HepG2 (cell line): ENCODE measurements at regions not wholly inside any gene's neighbourhood (a gene's known extent, or its start where the extent isn't known, plus 50 kb on each side); places are given as distances from the start of the nearest gene placed in this dataset.

Experiments used
- ATAC-seq: fragments of 200-7000 bp; cut with Tn5 transposase; 3 replicates; pipeline ENCODE4 v1.9.1; 2020; ENCODE audit warnings: mild to moderate bottlenecking, moderate library complexity
- BruUV-seq: library from RNA; stranded (reverse); fragments of 400-500 nt; replicated peaks from 2 replicates; lab custom pipeline; 2021; lab: Mats Ljungman, UMichigan
- CTCF ChIA-PET: fragments of 300-600 bp; formaldehyde crosslinking; extraction: SDS; loops from one replicate; lab custom pipeline; 2021; ENCODE audit warnings: low total read pairs, inconsistent platforms, low intra/inter-chr PET ratio; lab: Yijun Ruan, JAX
- POLR2A ChIA-PET: fragments of 350-600 bp; sonication (Branson Sonifier 250); formaldehyde crosslinking; loops from one replicate; lab custom pipeline; 2020; ENCODE audit warnings: antibody characterized with exemption, inconsistent platforms; lab: Yijun Ruan, JAX
- DNase-seq: peaks from one replicate; pipeline ENCODE4 v3.0.0-alpha.2; 2015; ENCODE audit warnings: low spot score
- FAIRE-seq: peaks from 3 replicates; lab custom pipeline; 2011; peaks lifted over from hg19 to GRCh38; lab: Jason Lieb, UNC
- H2AFZ ChIP-seq: one replicate; pipeline ENCODE4 v1.6.1; 2011; ENCODE audit warnings: low read length, inconsistent platforms
- H3K27ac ChIP-seq: fragments of 300-600 bp; 3 replicates; pipeline ENCODE4 v1.8.0; 2011; ENCODE audit warnings: mixed run types, mild to moderate bottlenecking, mixed read lengths, low read length, inconsistent platforms; ENCODE audit not compliant: insufficient read depth; ENCODE audit errors: extremely low read length
- H3K27me3 ChIP-seq, 2 experiments: fragments of 200-600 bp in 1 of 2; 2 replicates in 1 of 2; 3 replicates in 1 of 2; pipeline versions ENCODE4 v1.6.0 to v1.8.0; 2011; ENCODE audit warnings: low read length in 2 of 2, mild to moderate bottlenecking in 2 of 2, moderate library complexity in 2 of 2, inconsistent platforms in 1 of 2; ENCODE audit not compliant: insufficient read depth in 2 of 2, control insufficient read depth in 1 of 2
- H3K36me3 ChIP-seq, 2 experiments: fragments of 200-600 bp in 1 of 2; replicated peaks in 1 of 2; 2 replicates in 1 of 2; 3 replicates in 1 of 2; pipeline versions ENCODE4 v1.5.1 to v1.8.0; 2011; ENCODE audit warnings: low read length in 2 of 2, inconsistent platforms in 1 of 2; ENCODE audit not compliant: insufficient read depth in 2 of 2, control insufficient read depth in 1 of 2
- H3K4me1 ChIP-seq: 2 replicates; pipeline ENCODE4 v1.5.1; 2012; ENCODE audit warnings: low read length, inconsistent platforms; ENCODE audit not compliant: insufficient read depth
- H3K4me2 ChIP-seq: 2 replicates; pipeline ENCODE4 v1.6.0; 2011; ENCODE audit warnings: low read depth, low read length, inconsistent platforms
- H3K4me3 ChIP-seq, 3 experiments: fragments of 200-600 bp in 1 of 3; sonication (generic), shearing (Covaris generic) in 1 of 3; replicated peaks in 1 of 3; 2 replicates each; pipeline ENCODE4 v1.5.1; 2011 to 2016; ENCODE audit warnings: low read length in 3 of 3, inconsistent platforms in 2 of 3, low read depth in 2 of 3, mild to moderate bottlenecking in 2 of 3, control low read depth in 1 of 3, mixed read lengths in 1 of 3; ENCODE audit not compliant: insufficient read depth in 1 of 3
- H3K79me2 ChIP-seq: one replicate; pipeline ENCODE4 v1.6.1; 2011; ENCODE audit warnings: low read length, inconsistent platforms; ENCODE audit not compliant: insufficient read depth
- H3K9ac ChIP-seq: 2 replicates; pipeline ENCODE4 v1.6.0; 2011; ENCODE audit warnings: mild to moderate bottlenecking, low read depth, low read length, inconsistent platforms; ENCODE audit not compliant: insufficient read depth
- H3K9me3 ChIP-seq: 2 replicates; pipeline ENCODE4 v1.5.1; 2012; ENCODE audit warnings: mild to moderate bottlenecking, low read length
- H4K20me1 ChIP-seq: 2 replicates; pipeline ENCODE4 v1.6.0; 2011; ENCODE audit warnings: inconsistent platforms, mild to moderate bottlenecking, low read length, moderate library complexity; ENCODE audit not compliant: insufficient read depth
- ADNP ChIP-seq: sonication (generic); formaldehyde crosslinking; IDR thresholded peaks from 2 replicates; pipeline ENCODE4 v1.4.0; 2020; ENCODE audit warnings: missing genetic modification reagents
- AHDC1 ChIP-seq: sonication (generic); formaldehyde crosslinking; IDR thresholded peaks from 2 replicates; pipeline ENCODE4 v1.5.1; 2020; ENCODE audit warnings: mild to moderate bottlenecking, missing genetic modification reagents, borderline replicate concordance
- ATF3 ChIP-seq: sonication (generic); formaldehyde crosslinking; IDR thresholded peaks from 2 replicates; pipeline ENCODE4 v1.4.0; 2020; ENCODE audit warnings: missing genetic modification reagents
- HMG20A ChIP-seq: IDR thresholded peaks from 2 replicates; pipeline ENCODE4 v1.6.1; 2016; ENCODE audit warnings: borderline replicate concordance
- MIER2 ChIP-seq: IDR thresholded peaks from 2 replicates; pipeline ENCODE4 v1.6.1; 2016; ENCODE audit warnings: missing biosample characterization, missing genetic modification reagents
- MYC ChIP-seq: sonication (generic); formaldehyde crosslinking; IDR thresholded peaks from 2 replicates; pipeline ENCODE4 v1.9.0; 2021; ENCODE audit warnings: missing genetic modification reagents, borderline replicate concordance
- NFYB ChIP-seq: sonication (generic); formaldehyde crosslinking; IDR thresholded peaks from 2 replicates; pipeline ENCODE4 v1.4.0; 2020; ENCODE audit warnings: missing genetic modification reagents
- POLR2AphosphoS5 ChIP-seq: IDR thresholded peaks from 2 replicates; pipeline ENCODE4 v1.6.1; 2012; ENCODE audit warnings: low read depth, low read length
- SMC3 ChIP-seq: IDR thresholded peaks from 2 replicates; pipeline ENCODE4 v1.6.1; 2011; ENCODE audit warnings: low read length, improper control_type of control experiment
- SOX5 ChIP-seq: IDR thresholded peaks from 2 replicates; pipeline ENCODE4 v1.6.1; 2016; ENCODE audit warnings: borderline replicate concordance
- SP2 ChIP-seq: sonication (generic); formaldehyde crosslinking; IDR thresholded peaks from 2 replicates; pipeline ENCODE4 v1.5.1; 2020; ENCODE audit warnings: mild to moderate bottlenecking, missing genetic modification reagents
- WGBS: methylation state at CpG from one replicate; pipeline ENCODE4 v1.1.6; 2017; ENCODE audit warnings: low lambda C conversion rate; 5-methylcytosine and 5-hydroxymethylcytosine counted together
- in situ Hi-C: cut with HindIII; loops from 2 replicates; pipeline ENCODE4 v1.10.0; 2017; ENCODE audit warnings: low pct_unique_long_range_greater_than_20kb; ENCODE audit not compliant: extremely low pct_ligation_motif_present
- intact Hi-C: fragments of 100-400 bp; cut with micrococcal nuclease; formaldehyde crosslinking; loops from one replicate; pipeline ENCODE4 v1.10.0; 2022; ENCODE audit not compliant: unreplicated experiment

DNA sequence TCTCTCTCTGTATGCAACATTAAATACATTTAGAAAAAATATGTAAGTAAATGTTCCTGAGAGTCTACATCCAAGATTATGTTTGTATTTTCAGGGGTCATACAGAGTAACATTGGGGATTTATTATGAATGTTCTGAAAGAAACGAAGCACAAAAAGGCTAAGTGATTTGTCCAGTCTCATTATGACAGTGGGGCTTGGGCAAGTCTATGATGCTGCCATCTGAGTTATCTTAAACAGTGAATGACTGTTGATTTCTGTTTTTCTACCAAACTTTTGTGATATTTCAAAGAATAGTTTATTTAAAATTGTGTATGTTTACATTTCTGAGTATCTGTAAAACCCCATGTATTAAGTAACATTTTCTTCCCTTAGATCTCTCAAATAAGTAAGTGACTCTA is 481.2 kb upstream of the ZNF717 start:
- WGBS: 0% methylated on average over 1 of the region's 1 CpG
- no peaks in the 10 kb centered on the region for H3K36me3 ChIP-seq
- no peaks in the 10 kb centered on the region for H4K20me1 ChIP-seq
- no peak overlapping the region for H3K9ac ChIP-seq
- ATAC-seq (no peak), FAIRE-seq (no peak), DNase-seq (no peak)
- H3K9me3 ChIP-seq: no peaks in the 10 kb centered on the region
- no peak overlapping the region for H2AFZ ChIP-seq
- POLR2A ChIA-PET: no interaction called here
- H3K4me1 ChIP-seq: no peaks in the 10 kb centered on the region
- CTCF ChIA-PET: no interaction called here
- no peak for TF ChIP-seq NFYB (CRISPR knock-in tag)
- no peak for TF ChIP-seq POLR2AphosphoS5
- TF ChIP-seq MIER2: no peak
- H3K27ac ChIP-seq: no peak overlapping the region
- intact Hi-C loops: no loop called here
- in situ Hi-C loops: no loop called here
- H3K4me2 ChIP-seq: no peak overlapping the region
- no peaks in the 10 kb centered on the region for H3K27me3 ChIP-seq
- H3K4me3 ChIP-seq: no peak overlapping the region
- no peaks in the 10 kb centered on the region for H3K79me2 ChIP-seq
- no TSS peak for BruUV-seq

DNA sequence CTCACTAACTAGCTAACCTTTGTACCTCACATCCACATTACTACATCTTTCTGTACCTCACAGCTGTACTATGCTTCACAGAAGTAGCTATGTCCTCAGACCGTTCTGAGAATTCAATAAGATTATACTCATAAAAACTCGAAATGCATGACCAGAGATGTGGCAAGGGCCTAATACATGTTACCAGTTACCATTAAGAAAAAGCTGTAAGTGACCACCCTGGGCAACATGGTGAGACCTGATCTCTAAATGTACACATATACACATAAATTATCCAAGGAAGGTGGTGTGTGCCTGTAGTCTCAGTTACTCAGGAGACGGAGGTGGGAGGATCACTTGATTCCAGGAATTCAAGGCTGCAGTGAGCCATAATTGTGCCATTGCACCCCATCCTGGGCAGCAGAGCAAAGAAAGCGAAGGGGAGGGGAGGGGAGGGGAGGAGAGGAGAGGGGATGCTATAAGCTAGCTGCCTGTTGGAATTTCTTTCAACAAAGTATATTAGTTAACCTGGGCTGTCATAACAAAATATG is 482.6 kb upstream of the ZNF717 start:
- no peak overlapping the region for H3K9ac ChIP-seq
- TF ChIP-seq SMC3 (no peak), ATF3 (CRISPR knock-in tag) (no peak), MYC (no peak), SP2 (CRISPR knock-in tag) (no peak), ADNP (CRISPR knock-in tag) (no peak), SOX5 (CRISPR knock-in tag) (no peak), HMG20A (CRISPR knock-in tag) (no peak), AHDC1 (CRISPR knock-in tag) (no peak)
- H4K20me1 ChIP-seq: no peaks in the 10 kb centered on the region
- H3K4me2 ChIP-seq: no peak overlapping the region
- H3K79me2 ChIP-seq: no peaks in the 10 kb centered on the region
- H3K27me3 ChIP-seq: no peaks in the 10 kb centered on the region
- DNase-seq (no peak), ATAC-seq (no peak), FAIRE-seq (no peak)
- H3K4me1 ChIP-seq: no peaks in the 10 kb centered on the region
- BruUV-seq: no TSS peak
- in situ Hi-C loops (no loop called here), intact Hi-C loops (no loop called here)
- H3K27ac ChIP-seq: no peak overlapping the region
- no peaks in the 10 kb centered on the region for H3K9me3 ChIP-seq
- POLR2A ChIA-PET: no interaction called here
- no peak overlapping the region for H3K4me3 ChIP-seq
- 17% methylated on average over 4 of the region's 4 CpGs for WGBS
- CTCF ChIA-PET: no interaction called here
- no peak overlapping the region for H2AFZ ChIP-seq
- no peaks in the 10 kb centered on the region for H3K36me3 ChIP-seq
